Breast epithelium (tissue), 3 donors: ENCODE measurements at regions not wholly inside any gene's neighbourhood (a gene's known extent, or its start where the extent isn't known, plus 50 kb on each side); places are given as distances from the start of the nearest gene placed in this dataset.

Source experiments
- POLR2A ChIP-seq: fragments of 450-650 bp; IDR thresholded peaks from one replicate; pipeline ENCODE4 v1.6.1; 2016; ENCODE audit warnings: antibody characterized with exemption, mild to moderate bottlenecking, moderate library complexity
- TF ChIP-seq, protein P1 (sequence below), 3 donors: fragments of 450-650 bp; IDR thresholded peaks; one replicate each; pipeline ENCODE4 v1.5.1; 2016 to 2017; ENCODE audit warnings: antibody characterized with exemption in 3 of 3, mild to moderate bottlenecking in 3 of 3, moderate library complexity in 3 of 3

DNA sequence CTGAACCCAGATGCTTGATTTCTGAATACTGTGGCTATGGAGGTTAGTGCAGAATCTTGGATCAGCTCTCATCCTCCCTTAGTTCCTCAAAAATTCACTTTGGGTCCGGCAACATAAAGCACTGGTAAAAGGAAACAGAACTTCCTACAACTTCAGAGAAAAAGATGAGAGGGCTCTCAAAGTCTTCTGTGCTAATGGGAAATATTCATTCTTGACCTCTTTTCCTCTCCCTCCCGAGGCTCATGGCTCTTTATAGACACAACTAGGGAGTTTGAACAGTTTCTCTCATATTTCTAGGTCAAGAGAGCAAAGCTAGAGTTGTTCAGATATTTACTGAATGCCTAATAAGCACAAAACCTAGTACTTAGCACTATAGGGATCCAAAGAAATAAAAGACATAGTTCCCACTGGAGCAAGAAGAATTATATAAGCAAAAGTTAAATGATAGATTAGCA, 124.1 kb upstream of the TCF21 start:
- TF ChIP-seq, protein P1, sequence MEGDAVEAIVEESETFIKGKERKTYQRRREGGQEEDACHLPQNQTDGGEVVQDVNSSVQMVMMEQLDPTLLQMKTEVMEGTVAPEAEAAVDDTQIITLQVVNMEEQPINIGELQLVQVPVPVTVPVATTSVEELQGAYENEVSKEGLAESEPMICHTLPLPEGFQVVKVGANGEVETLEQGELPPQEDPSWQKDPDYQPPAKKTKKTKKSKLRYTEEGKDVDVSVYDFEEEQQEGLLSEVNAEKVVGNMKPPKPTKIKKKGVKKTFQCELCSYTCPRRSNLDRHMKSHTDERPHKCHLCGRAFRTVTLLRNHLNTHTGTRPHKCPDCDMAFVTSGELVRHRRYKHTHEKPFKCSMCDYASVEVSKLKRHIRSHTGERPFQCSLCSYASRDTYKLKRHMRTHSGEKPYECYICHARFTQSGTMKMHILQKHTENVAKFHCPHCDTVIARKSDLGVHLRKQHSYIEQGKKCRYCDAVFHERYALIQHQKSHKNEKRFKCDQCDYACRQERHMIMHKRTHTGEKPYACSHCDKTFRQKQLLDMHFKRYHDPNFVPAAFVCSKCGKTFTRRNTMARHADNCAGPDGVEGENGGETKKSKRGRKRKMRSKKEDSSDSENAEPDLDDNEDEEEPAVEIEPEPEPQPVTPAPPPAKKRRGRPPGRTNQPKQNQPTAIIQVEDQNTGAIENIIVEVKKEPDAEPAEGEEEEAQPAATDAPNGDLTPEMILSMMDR (IDR thresholded peaks at IDR 0.05): no peak
- TF ChIP-seq POLR2A: no peak
